ENCODE measurements at regions not wholly inside any gene's neighbourhood (a gene's known extent, or its start where the extent isn't known, plus 50 kb on each side); places are given as distances from the start of the nearest gene placed in this dataset.

GRCh38 chr14:100450736-100451135 is 127.6 kb downstream of the SLC25A47 start:
- ChIA-PET POLR2A (no interaction called here), CTCF (no interaction called here)
- Mint-ChIP-seq H3K27ac (no peak overlapping the region), H3K36me3 (ENCODE audit: low read depth) (no peaks in the 10 kb centered on the region), H3K4me1 (peaks cover 8% of the 10 kb centered on the region), H3K27me3 (peaks cover 1% of the 10 kb centered on the region), H3K9me3 (no peaks in the 10 kb centered on the region), H3K4me3 (no peak overlapping the region)
- no peak for DNase-seq

DNA sequence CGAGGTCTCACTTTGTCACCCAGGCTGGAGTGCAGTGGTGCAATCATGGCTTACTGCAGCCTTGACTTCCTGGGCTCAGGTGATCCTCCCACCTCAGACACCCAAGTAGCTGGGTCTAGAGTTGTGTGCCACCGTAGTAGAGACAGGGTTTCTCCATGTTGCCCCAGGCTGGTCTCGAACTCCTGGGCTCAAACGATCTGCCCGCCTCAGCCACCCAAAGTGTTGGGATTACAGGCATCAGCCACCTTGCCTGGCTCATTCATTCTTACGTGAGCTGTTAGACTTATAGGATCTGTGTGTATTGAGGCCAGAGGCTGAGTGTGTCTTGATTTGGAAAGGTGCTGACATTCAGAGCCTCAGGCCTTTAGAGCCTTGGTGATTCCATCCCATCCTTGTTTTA is 128.1 kb downstream of the SLC25A47 start:
- Mint-ChIP-seq H3K36me3 (ENCODE audit: low read depth) (no peaks in the 10 kb centered on the region), H3K27me3 (peaks cover 2% of the 10 kb centered on the region), H3K4me1 (peaks cover 8% of the 10 kb centered on the region), H3K9me3 (no peaks in the 10 kb centered on the region), H3K27ac (no peak overlapping the region), H3K4me3 (no peak overlapping the region)
- no peak for DNase-seq
- CTCF ChIA-PET: no interaction called here
- POLR2A ChIA-PET: no interaction called here

DNA sequence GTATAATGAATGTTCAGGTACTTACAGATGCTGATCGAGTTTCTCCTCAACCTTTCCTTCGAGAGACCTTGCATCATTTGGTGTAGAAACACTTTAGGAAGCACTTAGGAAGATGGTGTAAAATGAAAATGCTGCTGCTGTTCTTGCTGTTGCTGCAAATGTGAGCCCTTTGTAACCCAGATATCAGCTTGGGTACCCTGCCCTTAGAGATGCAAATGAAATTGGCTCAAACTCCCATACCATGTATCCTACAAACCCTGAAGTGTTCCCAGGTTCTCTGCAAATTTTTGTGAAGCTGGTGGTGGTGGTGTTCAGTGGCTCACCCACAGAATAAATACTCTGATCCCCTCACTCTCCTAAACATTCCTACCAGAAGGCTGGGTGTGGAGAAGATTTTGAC is 130.8 kb downstream of the SLC25A47 start:
- ChIA-PET POLR2A (no interaction called here), CTCF (interaction anchor here (0.6 kb wide), 1 partner anchor 213 kb away, joined by 3 read pairs; no protein-coding TSS in a partner anchor)
- Mint-ChIP-seq H3K9me3 (no peaks in the 10 kb centered on the region), H3K36me3 (ENCODE audit: low read depth) (no peaks in the 10 kb centered on the region), H3K27ac (no peak overlapping the region), H3K27me3 (peaks cover 4% of the 10 kb centered on the region), H3K4me1 (no peaks in the 10 kb centered on the region), H3K4me3 (no peak overlapping the region)
- DNase-seq: no peak

DNA sequence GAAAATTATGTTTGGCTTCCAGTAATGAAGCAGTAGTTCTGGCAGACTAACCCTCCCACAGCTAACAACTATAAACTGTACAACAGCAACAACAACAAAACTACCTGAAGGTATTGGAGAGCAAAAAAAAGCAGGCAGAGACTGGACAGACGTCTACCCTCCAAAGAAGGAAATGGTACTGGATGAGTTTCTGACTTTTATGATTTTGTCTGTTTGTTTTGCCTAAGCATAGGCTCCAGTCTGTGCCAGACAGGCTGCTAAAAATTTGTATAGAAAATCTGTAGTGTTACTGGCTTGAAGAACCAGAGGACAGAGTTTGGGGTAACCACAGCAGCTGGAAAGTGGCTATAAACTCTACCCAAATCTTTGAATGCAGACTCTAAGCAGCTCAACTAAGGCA is 131.3 kb downstream of the SLC25A47 start:
- Mint-ChIP-seq H3K4me1 (no peaks in the 10 kb centered on the region), H3K4me3 (no peak overlapping the region), H3K27me3 (peaks cover 4% of the 10 kb centered on the region), H3K9me3 (no peaks in the 10 kb centered on the region), H3K36me3 (ENCODE audit: low read depth) (no peaks in the 10 kb centered on the region), H3K27ac (no peak overlapping the region)
- POLR2A ChIA-PET: no interaction called here
- DNase-seq: no peak
- CTCF ChIA-PET: interaction anchor here (0.6 kb wide), 1 partner anchor 212 kb away, joined by 3 read pairs; no protein-coding TSS in a partner anchor

- H3K36me3 Mint-ChIP-seq (ENCODE audit: low read depth): no peaks in the 10 kb centered on the region
- no peak for DNase-seq
- no peak overlapping the region for H3K27ac Mint-ChIP-seq
- H3K4me3 Mint-ChIP-seq: no peak overlapping the region
- no peaks in the 10 kb centered on the region for H3K9me3 Mint-ChIP-seq
- CTCF ChIA-PET: no interaction called here
- POLR2A ChIA-PET: no interaction called here
- no peaks in the 10 kb centered on the region for H3K4me1 Mint-ChIP-seq
- peaks cover 6% of the 10 kb centered on the region for H3K27me3 Mint-ChIP-seq
These were observed 123.3 kb downstream of the BEGAIN start for GRCh38 chr14:100463937-100464336.

- ChIA-PET CTCF (no interaction called here), POLR2A (no interaction called here)
These were observed 120.9 kb downstream of the BEGAIN start for GRCh38 chr14:100466111-100466856.

DNA sequence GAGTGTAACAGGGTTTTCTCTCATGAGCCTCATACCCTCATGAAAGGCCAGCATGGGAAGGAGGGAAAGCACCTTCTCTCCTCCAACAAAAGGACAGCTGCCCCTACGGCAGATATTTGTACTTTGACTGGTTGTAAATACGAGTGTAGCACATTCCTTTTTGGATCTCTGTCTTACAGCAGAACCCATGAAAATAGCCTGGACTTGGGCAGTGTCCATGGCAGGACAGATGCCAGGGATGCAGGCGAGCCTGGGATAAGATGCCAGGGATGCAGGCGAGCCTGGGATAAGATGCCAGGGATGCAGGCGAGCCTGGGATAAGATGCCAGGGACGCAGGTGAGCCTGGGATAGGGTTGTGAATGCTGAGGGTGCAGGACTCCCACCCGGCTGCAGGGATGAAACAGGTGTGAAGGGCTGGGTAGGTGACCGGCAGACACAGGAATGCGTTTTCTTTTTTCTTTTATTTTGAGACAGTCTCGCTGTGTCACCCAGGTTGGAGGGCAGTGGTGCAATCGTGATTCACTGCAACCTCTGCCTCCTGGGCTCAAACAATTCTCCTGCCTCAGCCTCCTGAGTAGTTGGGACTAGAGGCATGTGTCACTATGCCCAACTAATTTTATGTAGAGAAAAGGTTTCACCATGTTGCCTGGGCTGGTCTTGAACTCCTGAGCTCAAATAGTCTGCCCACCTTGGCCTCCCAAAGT is 120.0 kb downstream of the BEGAIN start:
- ChIA-PET POLR2A (no interaction called here), CTCF (no interaction called here)
- no peak overlapping the region for H3K4me3 Mint-ChIP-seq
- H3K36me3 Mint-ChIP-seq (ENCODE audit: low read depth): no peaks in the 10 kb centered on the region
- H3K4me1 Mint-ChIP-seq: peaks cover 11% of the 10 kb centered on the region
- H3K27me3 Mint-ChIP-seq: peaks cover 6% of the 10 kb centered on the region
- DNase-seq: no peak
- no peaks in the 10 kb centered on the region for H3K9me3 Mint-ChIP-seq
- H3K27ac Mint-ChIP-seq: no peak overlapping the region

More at GRCh38 chr14:100466111-100466856, 120.9 kb downstream of the BEGAIN start:
- Mint-ChIP-seq H3K4me3 (no peak overlapping the region), H3K9me3 (no peaks in the 10 kb centered on the region), H3K36me3 (ENCODE audit: low read depth) (no peaks in the 10 kb centered on the region), H3K27me3 (peaks cover 6% of the 10 kb centered on the region), H3K4me1 (peaks cover 11% of the 10 kb centered on the region), H3K27ac (no peak overlapping the region)
- no peak for DNase-seq

- H3K27me3 Mint-ChIP-seq: peaks cover 6% of the 10 kb centered on the region
- ChIA-PET CTCF (interaction anchor here (0.6 to 1.0 kb wide), 2 partner anchors 42 to 1659 kb away, joined by 3 to 5 read pairs; no protein-coding TSS in a partner anchor), POLR2A (no interaction called here)
- no peaks in the 10 kb centered on the region for H3K36me3 Mint-ChIP-seq (ENCODE audit: low read depth)
- no peak overlapping the region for H3K4me3 Mint-ChIP-seq
- H3K27ac Mint-ChIP-seq: no peak overlapping the region
- H3K4me1 Mint-ChIP-seq: peaks cover 11% of the 10 kb centered on the region
- DNase-seq: no peak
- H3K9me3 Mint-ChIP-seq: no peaks in the 10 kb centered on the region
These were observed 119.3 kb downstream of the BEGAIN start for GRCh38 chr14:100467939-100468338.

GRCh38 chr14:100468557-100468956 is 118.7 kb downstream of the BEGAIN start:
- ChIA-PET CTCF (interaction anchor here (0.6 to 1.0 kb wide), 2 partner anchors 43 to 1658 kb away, joined by 3 to 5 read pairs; no protein-coding TSS in a partner anchor), POLR2A (no interaction called here)
- Mint-ChIP-seq H3K9me3 (no peaks in the 10 kb centered on the region), H3K27ac (no peak overlapping the region), H3K36me3 (ENCODE audit: low read depth) (no peaks in the 10 kb centered on the region), H3K4me1 (peaks cover 11% of the 10 kb centered on the region), H3K4me3 (no peak overlapping the region), H3K27me3 (peaks cover 4% of the 10 kb centered on the region)
- DNase-seq: no peak

- CTCF ChIA-PET: interaction anchor here (0.6 to 0.8 kb wide), 2 partner anchors 14 to 178 kb away, joined by 3 read pairs; no protein-coding TSS in a partner anchor
- Mint-ChIP-seq H3K36me3 (ENCODE audit: low read depth) (no peaks in the 10 kb centered on the region), H3K27me3 (no peaks in the 10 kb centered on the region), H3K4me3 (no peak overlapping the region), H3K27ac (no peak overlapping the region), H3K9me3 (no peaks in the 10 kb centered on the region), H3K4me1 (peaks cover 11% of the 10 kb centered on the region)
- no peak for DNase-seq
- POLR2A ChIA-PET: no interaction called here
These were observed 117.3 kb downstream of the BEGAIN start for GRCh38 chr14:100469632-100470522.

DNA sequence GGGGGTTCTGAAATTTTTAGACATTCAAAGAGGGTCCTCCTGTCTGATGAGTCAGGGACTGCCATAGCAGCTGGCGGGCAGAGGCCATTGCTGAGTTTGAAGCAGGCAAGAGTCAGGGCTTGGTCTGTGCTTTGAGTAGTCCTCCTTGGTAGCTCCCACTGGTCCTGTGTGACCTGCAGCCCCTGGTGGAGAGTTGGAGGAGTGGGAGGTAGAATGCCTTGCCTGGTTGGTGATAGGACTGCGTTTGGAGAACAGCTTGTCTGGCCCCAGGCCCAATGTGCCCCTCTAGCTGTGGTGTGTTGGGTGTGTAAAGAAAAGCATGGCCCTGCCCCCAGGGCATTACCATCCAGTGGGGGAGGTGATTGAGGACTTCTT is 116.7 kb downstream of the BEGAIN start:
- peaks cover 11% of the 10 kb centered on the region for H3K4me1 Mint-ChIP-seq
- CTCF ChIA-PET: interaction anchor here (0.8 kb wide), 1 partner anchor 13 kb away, joined by 3 read pairs; no protein-coding TSS in a partner anchor
- H3K9me3 Mint-ChIP-seq: no peaks in the 10 kb centered on the region
- no peaks in the 10 kb centered on the region for H3K36me3 Mint-ChIP-seq (ENCODE audit: low read depth)
- POLR2A ChIA-PET: no interaction called here
- no peaks in the 10 kb centered on the region for H3K27me3 Mint-ChIP-seq
- H3K27ac Mint-ChIP-seq: no peak overlapping the region
- H3K4me3 Mint-ChIP-seq: no peak overlapping the region
- no peak for DNase-seq

GRCh38 chr14:100471441-100472093 is 115.7 kb downstream of the BEGAIN start:
- H3K4me3 Mint-ChIP-seq: no peak overlapping the region
- H3K4me1 Mint-ChIP-seq: peaks cover 11% of the 10 kb centered on the region
- H3K36me3 Mint-ChIP-seq (ENCODE audit: low read depth): no peaks in the 10 kb centered on the region
- no peak overlapping the region for H3K27ac Mint-ChIP-seq
- DNase-seq: no peak
- no peaks in the 10 kb centered on the region for H3K9me3 Mint-ChIP-seq
- ChIA-PET CTCF (interaction anchor here (1.5 kb wide), 1 partner anchor 17 kb away, joined by 4 read pairs; no protein-coding TSS in a partner anchor), POLR2A (no interaction called here)
- no peaks in the 10 kb centered on the region for H3K27me3 Mint-ChIP-seq
